HG03521 (cell line): ENCODE measurements at regions not wholly inside any gene's neighbourhood (a gene's known extent, or its start where the extent isn't known, plus 50 kb on each side); places are given as distances from the start of the nearest gene placed in this dataset.

Source experiments
- ATAC-seq: cut with Tn5 transposase; IDR thresholded peaks from one replicate; pipeline ENCODE4 v1.9.1; 2021; ENCODE audit warnings: mild to moderate bottlenecking, moderate library complexity; ENCODE audit not compliant: unreplicated experiment

- no peak for ATAC-seq
These were observed 117.0 kb upstream of the MDM1 start for GRCh38 chr12:68449196-68449595.

DNA sequence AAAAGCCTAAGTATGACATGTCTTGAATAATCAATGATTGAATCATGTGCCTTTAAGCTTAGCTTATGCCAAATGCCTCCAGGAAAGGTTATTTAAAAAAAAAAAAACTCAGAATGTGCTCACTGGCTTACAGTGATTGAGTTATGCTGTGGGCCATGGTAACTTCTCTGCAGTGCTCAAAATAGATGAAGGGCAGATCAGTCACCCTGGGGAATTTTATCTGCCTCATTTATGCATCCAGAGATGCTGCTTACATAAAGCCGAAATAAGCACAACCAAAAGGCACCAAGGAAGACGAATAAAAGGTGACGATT lies 118.7 kb upstream of the MDM1 start:
- no peak for ATAC-seq

GRCh38 chr12:68451261-68452077 lies 119.3 kb upstream of the MDM1 start:
- ATAC-seq, result peak; percentile 57

DNA sequence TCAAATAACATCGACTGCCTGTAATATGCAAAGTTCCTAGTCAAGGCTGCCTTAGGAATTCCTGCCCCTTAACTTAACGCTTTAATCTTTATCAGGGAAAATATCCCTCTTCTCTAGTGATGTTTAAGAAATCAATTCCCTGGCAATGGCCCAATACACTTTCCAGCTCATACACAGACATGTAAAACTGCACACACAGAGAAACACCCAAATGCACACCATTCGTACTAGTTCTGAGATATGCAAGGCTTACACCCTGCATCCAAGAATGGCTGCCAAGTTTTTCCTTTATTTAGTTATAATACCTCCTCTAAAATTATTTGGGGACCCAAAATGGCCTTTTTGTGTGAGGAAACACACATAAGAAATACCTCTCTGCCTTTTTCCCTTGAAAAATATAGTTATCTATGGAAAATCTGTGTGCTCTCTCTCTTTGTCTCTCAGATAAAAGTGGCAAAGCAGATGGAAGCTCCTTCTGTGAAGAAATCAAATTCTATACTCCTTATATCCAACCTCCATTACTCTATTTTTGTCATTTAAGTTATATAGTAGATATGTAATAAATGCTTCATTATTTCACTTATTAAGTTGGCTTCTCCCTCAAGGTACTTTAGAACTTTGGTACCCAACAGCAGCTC lies 120.0 kb upstream of the MDM1 start:
- ATAC-seq, result no peak

DNA sequence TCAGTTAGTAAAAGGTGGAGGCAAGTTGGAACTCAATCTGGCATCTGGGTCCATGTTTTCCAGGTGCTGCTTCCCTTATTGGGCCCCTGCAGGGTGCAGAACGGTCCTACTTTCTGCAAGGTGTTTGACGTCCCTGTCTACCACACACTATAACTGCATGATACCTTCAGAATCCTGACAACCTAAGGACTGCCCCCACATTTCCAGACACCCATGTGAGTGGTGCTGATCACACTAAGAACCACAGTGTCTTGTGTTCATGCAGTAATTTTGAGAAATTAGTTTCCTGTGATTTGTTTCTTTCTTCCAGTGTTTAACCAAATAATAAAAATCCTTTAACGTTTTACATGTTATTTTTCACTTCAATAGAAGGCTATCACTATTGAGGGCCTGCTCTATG lies 121.1 kb upstream of the MDM1 start:
- no peak for ATAC-seq

DNA sequence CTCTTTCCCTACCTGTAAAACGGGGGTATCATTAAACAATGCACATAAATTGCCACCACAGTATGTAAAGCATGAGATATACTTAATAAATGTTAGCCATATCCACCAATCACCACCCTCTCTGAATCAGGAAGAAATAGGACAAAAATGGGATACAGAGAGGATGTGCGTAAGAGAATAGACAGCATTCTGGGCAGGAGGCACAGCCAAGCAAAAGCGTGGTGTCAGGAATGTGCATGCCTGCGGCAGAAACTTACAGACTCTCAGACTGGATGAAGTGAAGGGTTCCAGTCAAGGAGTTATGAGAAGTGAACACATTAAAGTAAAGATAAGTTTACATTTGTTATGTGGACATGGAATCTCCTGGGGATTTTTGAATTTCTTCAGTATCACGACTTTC lies 121.7 kb upstream of the MDM1 start:
- ATAC-seq, result no peak

- ATAC-seq, result no peak
These were observed 122.7 kb upstream of the MDM1 start for GRCh38 chr12:68454892-68455291.

DNA sequence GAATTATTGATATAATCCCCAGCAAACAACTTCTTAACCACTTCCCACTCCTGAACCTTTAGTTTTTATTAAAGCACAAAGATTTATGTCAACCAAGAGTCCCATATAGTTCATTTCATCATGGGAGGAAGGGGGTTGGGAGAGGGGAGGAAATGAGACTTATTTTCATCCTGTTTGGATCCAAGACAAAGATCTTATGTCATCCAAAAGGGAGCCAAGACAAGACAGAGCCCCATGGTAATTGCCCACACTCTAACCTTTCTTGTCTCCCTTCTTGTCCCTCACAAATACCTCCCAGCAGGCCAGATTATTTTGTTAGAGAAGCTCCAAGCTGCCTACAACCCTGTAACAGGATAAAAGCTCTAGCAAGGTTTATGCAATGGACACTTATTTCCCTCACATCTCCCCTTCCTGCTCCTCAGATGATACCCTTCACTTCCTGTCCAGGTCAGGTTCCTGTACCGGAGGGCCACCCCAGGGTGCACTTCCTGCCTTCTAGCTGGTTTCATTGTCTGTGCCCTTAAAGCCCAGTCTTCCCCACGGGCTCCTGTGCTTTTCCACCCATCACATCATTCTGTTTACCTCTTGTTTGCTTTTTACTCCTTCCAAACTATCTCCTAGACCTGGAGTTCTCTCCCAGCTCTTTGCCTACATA lies 123.7 kb upstream of the MDM1 start:
- no peak for ATAC-seq

DNA sequence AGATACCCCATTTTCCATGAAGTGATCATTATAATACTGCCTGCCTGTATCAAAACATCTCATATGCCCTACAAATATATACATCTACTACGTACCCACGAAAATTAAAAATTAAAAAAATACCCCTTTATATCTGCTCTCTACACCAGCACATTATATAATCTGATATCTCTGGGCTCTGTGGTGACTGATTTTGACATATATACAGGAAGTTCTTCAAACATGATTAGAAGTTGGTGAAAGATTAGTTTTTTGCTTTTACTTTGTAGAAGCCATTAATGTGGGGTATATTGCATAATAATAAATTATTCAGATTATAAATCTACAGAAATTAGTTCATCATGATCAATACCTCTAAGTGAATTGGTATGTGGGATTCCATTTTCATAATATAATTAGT lies 126.7 kb upstream of the MDM1 start:
- ATAC-seq, result no peak

DNA sequence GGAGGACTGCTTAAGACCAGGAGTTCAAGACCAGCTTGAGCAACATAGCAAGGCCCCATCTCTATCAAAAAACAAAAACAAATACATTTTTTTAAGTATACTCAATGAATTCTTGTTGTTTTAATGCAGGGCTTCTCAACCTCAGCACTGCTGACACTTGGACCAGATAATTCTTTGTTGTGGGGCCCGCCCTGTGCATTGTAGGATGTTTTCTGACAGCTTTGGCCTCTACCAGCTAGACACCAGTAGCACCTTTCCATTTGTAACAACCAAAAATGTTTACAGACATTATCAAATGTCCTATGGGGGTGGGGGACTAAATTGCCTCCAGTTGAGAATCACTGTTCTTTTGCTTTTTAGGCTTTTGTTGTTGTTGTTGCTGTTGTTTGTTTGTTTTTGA lies 128.1 kb upstream of the MDM1 start:
- ATAC-seq, result no peak

DNA sequence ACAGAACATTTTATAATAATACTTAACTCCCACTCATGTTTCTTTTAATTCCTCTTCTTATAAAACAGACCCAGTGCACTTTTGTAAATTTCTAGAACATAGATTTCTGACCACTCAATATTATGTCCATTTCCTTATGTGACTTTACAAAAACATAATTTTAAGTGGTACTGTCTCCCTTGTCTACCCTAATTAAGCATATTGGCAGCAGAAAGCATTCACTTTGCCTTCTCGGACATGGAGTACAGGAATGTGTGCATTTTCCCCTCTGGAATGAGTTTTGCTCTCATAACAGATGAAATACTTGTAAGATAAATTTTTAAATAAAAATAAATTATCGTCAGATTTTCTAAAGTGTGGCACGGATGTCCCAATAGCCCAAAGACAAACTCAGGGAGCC lies 129.5 kb upstream of the MDM1 start:
- no peak for ATAC-seq

DNA sequence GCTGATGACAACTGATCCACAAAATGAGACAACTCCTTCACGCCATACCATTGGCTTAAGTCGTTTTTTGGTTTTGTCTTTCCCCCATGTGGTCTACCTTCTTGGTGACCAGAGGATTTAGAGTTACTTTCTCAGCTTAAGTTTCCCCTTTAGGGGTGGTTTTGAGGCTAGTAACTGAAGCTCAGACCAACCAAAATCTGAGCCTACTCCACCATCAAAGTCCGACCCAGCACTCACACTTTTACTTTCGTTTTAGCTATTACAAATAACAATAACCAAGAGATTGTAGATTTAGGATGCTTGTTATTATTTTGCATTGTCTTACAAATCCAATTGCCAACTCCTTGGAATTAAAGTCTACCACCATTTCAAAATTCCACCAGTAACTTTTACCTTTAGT lies 130.6 kb upstream of the MDM1 start:
- ATAC-seq, result no peak

- no peak for ATAC-seq
These were observed 133.1 kb upstream of the MDM1 start for GRCh38 chr12:68465227-68465626.

DNA sequence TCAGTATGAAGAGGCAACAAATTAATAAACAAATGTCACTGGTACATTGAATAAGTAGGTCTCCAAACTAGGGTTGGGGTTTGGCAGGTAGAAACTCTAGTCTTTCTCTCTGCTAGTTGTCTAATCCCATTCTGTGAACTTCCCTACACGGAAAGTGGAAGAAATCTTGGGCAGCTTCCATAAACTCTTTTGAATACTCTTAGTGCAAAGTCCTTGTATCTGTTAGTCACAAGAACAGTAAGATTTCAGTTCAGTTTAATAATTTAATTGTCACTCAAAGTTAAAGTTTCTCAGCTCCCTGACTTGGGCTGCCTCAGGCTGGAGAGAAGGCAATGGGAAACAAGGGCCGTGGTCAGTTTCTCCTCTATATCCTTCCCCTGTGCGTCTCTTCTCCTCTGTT lies 135.4 kb upstream of the MDM1 start:
- no peak for ATAC-seq

DNA sequence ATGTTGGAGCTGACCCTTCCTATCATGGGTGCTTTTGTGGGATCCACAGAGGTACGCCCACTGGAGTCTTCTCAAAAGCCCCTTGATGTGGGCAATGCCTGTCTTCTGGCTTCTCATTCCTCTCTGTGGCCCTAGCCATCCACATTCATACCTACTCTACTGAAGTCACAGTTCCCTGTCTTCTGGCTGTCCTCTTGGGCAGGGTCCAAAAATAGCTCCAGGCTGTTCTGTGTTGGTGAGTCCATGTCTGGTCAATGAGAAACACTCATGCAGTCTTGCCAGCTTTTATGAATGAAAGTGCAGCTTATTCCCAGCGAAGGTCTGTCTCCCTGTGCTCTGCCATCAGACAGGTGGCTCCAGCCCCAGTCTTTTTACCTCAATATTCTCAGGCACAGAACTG lies 135.9 kb upstream of the MDM1 start:
- ATAC-seq, result no peak

GRCh38 chr12:68469113-68469512 lies 137.0 kb upstream of the MDM1 start:
- ATAC-seq, result no peak

GRCh38 chr12:68470664-68471328 lies 138.6 kb upstream of the MDM1 start:
- no peak for ATAC-seq

GRCh38 chr12:68474467-68475204 lies 136.1 kb upstream of the RAP1B start:
- ATAC-seq, result no peak

- ATAC-seq, result no peak
These were observed 133.9 kb upstream of the RAP1B start for GRCh38 chr12:68476794-68477193.

DNA sequence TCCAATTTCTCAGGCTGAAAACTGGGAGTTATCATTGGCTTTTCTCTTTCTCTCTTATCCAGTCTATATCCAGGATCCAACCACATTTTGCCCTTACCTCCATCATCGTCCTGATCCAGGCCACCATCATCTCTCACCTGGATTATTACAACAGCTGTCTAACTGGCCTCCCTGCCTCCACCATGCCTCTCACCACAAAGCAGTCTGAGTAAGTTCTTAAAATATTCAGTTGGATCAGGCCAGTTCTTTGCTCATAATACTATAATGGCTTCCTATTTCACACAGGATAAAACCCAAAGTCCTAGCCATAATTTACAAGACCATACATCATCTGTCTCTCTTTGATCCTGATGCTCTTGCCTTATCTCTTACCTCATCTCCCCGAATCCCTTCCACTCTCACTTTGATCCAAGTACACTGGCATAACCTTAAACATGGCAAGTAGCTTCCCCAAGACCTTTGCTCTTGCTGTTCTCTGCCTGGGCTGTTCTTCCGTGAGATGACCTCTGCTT lies 133.4 kb upstream of the RAP1B start:
- no peak for ATAC-seq

GRCh38 chr12:68477906-68478305 lies 132.8 kb upstream of the RAP1B start:
- no peak for ATAC-seq
